HL-60 (cell line): ENCODE measurements at regions not wholly inside any gene's neighbourhood (a gene's known extent, or its start where the extent isn't known, plus 50 kb on each side); places are given as distances from the start of the nearest gene placed in this dataset.
"Not testable (repeated sequence)": the region's sequence is repeated elsewhere in the genome, so short reads cannot be mapped to it uniquely, and the experiment has no call there.

ENCODE experiments used
- GABPA ChIP-seq: IDR thresholded peaks from 2 replicates; pipeline ENCODE4 v1.6.1; 2012; ENCODE audit warnings: low read depth
- POLR2AphosphoS5 ChIP-seq: IDR thresholded peaks from 2 replicates; pipeline ENCODE4 v1.6.1; 2012; ENCODE audit warnings: low read depth
- REST ChIP-seq: IDR thresholded peaks from 2 replicates; pipeline ENCODE4 v1.6.1; 2012; ENCODE audit warnings: low read depth; ENCODE audit not compliant: insufficient replicate concordance
- SPI1 ChIP-seq: IDR thresholded peaks from 2 replicates; pipeline ENCODE4 v1.6.1; 2012; ENCODE audit warnings: low read depth, mild to moderate bottlenecking, borderline replicate concordance
- TF ChIP-seq, protein P1 (sequence below): IDR thresholded peaks from one replicate; pipeline ENCODE4 v1.5.1; 2011; ENCODE audit warnings: low read length, control low read depth, inconsistent platforms; ENCODE audit not compliant: insufficient read depth

- TF ChIP-seq, protein P1, sequence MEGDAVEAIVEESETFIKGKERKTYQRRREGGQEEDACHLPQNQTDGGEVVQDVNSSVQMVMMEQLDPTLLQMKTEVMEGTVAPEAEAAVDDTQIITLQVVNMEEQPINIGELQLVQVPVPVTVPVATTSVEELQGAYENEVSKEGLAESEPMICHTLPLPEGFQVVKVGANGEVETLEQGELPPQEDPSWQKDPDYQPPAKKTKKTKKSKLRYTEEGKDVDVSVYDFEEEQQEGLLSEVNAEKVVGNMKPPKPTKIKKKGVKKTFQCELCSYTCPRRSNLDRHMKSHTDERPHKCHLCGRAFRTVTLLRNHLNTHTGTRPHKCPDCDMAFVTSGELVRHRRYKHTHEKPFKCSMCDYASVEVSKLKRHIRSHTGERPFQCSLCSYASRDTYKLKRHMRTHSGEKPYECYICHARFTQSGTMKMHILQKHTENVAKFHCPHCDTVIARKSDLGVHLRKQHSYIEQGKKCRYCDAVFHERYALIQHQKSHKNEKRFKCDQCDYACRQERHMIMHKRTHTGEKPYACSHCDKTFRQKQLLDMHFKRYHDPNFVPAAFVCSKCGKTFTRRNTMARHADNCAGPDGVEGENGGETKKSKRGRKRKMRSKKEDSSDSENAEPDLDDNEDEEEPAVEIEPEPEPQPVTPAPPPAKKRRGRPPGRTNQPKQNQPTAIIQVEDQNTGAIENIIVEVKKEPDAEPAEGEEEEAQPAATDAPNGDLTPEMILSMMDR, result not testable (repeated sequence)
- not testable (repeated sequence) for TF ChIP-seq POLR2AphosphoS5, REST, SPI1, GABPA
These were observed 591.0 kb upstream of the IL12A start for GRCh38 chr3:159397683-159398082.
